ES-I3 (cell line): ENCODE measurements at regions not wholly inside any gene's neighbourhood (a gene's known extent, or its start where the extent isn't known, plus 50 kb on each side); places are given as distances from the start of the nearest gene placed in this dataset.

Experiments
- H3K36me3 ChIP-seq: 2 replicates; pipeline ENCODE4 v1.6.1; 2013; ENCODE audit warnings: mild to moderate bottlenecking, low read length, control low read depth, moderate library complexity; ENCODE audit not compliant: insufficient read depth
- H3K4me1 ChIP-seq: 2 replicates; pipeline ENCODE4 v1.6.1; 2013; ENCODE audit warnings: mild to moderate bottlenecking, control low read depth, low read length; ENCODE audit not compliant: insufficient read depth
- H3K9ac ChIP-seq: 2 replicates; pipeline ENCODE4 v1.6.1; 2013; ENCODE audit warnings: low read depth, mild to moderate bottlenecking, low read length, moderate library complexity
- H3K9me3 ChIP-seq: 2 replicates; pipeline ENCODE4 v1.6.1; 2013; ENCODE audit warnings: mild to moderate bottlenecking, low read length, moderate library complexity; ENCODE audit not compliant: control insufficient read depth, insufficient read depth

- H3K4me1 ChIP-seq = peaks cover 7% of the 10 kb centered on the region; the same call in 1 of the 2 replicates
- H3K9ac ChIP-seq = no peak overlapping the region
- no peaks in the 10 kb centered on the region for H3K9me3 ChIP-seq
These were observed 467.4 kb downstream of the CETN3 start for GRCh38 chr5:89942171-89942570.

GRCh38 chr5:89936576-89936975 is 473.0 kb downstream of the CETN3 start:
- Histone ChIP-seq H3K9me3 (no peaks in the 10 kb centered on the region), H3K36me3 (no peaks in the 10 kb centered on the region), H3K9ac (no peak overlapping the region), H3K4me1 (peaks cover 18% of the 10 kb centered on the region)

More at GRCh38 chr5:89942171-89942570, 467.4 kb downstream of the CETN3 start:
- no peaks in the 10 kb centered on the region for H3K36me3 ChIP-seq

GRCh38 chr5:89934069-89934468 is 475.5 kb downstream of the CETN3 start:
- Histone ChIP-seq H3K9me3 (no peaks in the 10 kb centered on the region), H3K9ac (no peak overlapping the region)

DNA sequence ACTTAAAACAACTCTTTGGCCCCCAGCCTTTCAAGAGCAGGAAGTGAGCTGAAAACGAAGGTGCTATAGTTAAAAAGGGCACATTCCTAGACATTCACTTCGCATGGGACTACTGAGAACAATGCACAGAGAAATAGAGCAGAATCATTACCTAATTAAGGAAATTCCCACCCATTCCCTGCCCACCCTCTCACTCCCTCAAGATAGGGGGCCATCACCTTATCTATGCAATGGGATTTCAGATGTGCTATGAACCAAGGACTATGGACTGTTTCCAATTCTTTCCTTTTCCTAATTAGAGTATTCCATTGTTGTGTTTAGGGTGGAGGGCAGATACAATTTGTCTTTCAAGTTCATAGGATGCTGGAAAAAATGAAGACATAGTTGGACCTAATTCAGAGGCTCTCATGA is 476.8 kb downstream of the CETN3 start:
- H3K36me3 ChIP-seq = no peaks in the 10 kb centered on the region
- H3K9me3 ChIP-seq = no peaks in the 10 kb centered on the region
- peaks cover 33% of the 10 kb centered on the region for H3K4me1 ChIP-seq
- H3K9ac ChIP-seq = no peak overlapping the region

More at GRCh38 chr5:89934069-89934468, 475.5 kb downstream of the CETN3 start:
- H3K36me3 ChIP-seq = no peaks in the 10 kb centered on the region
- peaks cover 33% of the 10 kb centered on the region for H3K4me1 ChIP-seq

DNA sequence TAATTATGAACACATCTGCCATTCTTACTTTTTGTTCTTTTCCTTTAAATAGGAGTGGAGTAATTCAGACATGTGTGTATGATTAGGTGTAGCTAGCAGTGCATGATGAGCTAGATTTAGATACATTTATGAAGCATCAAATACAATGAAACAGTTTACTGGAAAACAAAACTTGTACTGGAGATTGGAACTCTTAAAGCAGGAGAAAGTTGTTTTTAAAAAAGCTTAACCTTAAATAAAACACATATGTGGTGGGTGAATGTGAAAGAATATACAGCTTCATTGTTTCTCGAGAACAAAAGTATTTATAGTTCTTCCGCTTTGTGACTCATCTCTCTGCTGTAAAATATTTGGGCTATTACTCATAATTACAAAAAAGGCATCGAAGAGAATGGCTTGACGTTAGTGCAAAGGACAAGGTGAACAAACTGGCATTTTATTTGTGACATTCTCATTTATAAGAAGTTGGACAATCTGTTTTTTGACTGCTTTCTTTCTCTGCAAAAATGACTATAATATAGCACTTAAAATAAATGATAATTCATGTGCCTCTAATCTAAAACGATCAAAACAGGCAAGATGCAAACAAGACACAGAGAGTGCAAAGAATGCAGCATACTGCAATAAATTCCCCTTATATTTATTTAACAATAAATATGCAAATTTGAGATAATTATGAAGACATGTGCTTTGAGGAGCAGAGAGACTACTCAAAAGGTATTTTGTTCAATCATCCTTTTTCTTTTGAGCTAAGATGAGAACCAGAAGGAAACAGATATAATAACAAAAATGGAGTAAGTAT is 478.8 kb downstream of the CETN3 start:
- Histone ChIP-seq H3K4me1 (peaks cover 33% of the 10 kb centered on the region), H3K36me3 (no peaks in the 10 kb centered on the region), H3K9me3 (no peaks in the 10 kb centered on the region), H3K9ac (no peak overlapping the region)

- no peak overlapping the region for H3K9ac ChIP-seq
- no peaks in the 10 kb centered on the region for H3K9me3 ChIP-seq
- H3K4me1 ChIP-seq = peaks cover 33% of the 10 kb centered on the region
- no peaks in the 10 kb centered on the region for H3K36me3 ChIP-seq
These were observed 479.7 kb downstream of the CETN3 start for GRCh38 chr5:89929834-89930233.

- H3K9me3 ChIP-seq = no peaks in the 10 kb centered on the region
- H3K9ac ChIP-seq = no peak overlapping the region
- H3K36me3 ChIP-seq = no peaks in the 10 kb centered on the region
- peaks cover 33% of the 10 kb centered on the region for H3K4me1 ChIP-seq
These were observed 480.4 kb downstream of the CETN3 start for GRCh38 chr5:89929173-89929572.

- no peaks in the 10 kb centered on the region for H3K36me3 ChIP-seq
- H3K4me1 ChIP-seq = no peaks in the 10 kb centered on the region
- no peak overlapping the region for H3K9ac ChIP-seq
- no peaks in the 10 kb centered on the region for H3K9me3 ChIP-seq
These were observed 487.4 kb downstream of the CETN3 start for GRCh38 chr5:89922161-89922560.

DNA sequence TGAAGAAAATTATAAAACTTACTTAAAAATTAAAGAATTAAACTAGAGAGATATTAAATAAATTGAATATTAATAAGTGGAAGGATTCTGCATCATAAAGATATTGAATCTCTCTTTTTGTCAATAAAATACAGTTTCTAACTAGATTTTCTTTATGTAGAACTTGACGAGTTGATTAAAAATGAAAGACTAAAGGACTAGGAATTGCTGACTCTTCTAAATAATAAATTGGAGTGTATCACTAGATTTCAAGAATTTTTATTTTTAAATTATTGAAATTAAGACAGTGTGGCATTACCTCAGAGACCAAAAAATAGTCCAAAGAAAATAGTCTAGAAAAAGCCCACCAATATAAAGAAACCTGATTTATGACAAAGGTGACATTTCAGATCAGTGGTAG is 492.4 kb downstream of the CETN3 start:
- Histone ChIP-seq H3K36me3 (no peaks in the 10 kb centered on the region), H3K4me1 (no peaks in the 10 kb centered on the region), H3K9ac (no peak overlapping the region), H3K9me3 (no peaks in the 10 kb centered on the region)

GRCh38 chr5:89916131-89916530 is 493.4 kb downstream of the CETN3 start:
- Histone ChIP-seq H3K4me1 (no peaks in the 10 kb centered on the region), H3K9ac (no peak overlapping the region), H3K36me3 (no peaks in the 10 kb centered on the region), H3K9me3 (no peaks in the 10 kb centered on the region)

GRCh38 chr5:89908876-89909275 is 500.7 kb downstream of the CETN3 start:
- no peaks in the 10 kb centered on the region for H3K36me3 ChIP-seq
- no peak overlapping the region for H3K9ac ChIP-seq
- H3K4me1 ChIP-seq = no peaks in the 10 kb centered on the region
- no peaks in the 10 kb centered on the region for H3K9me3 ChIP-seq

DNA sequence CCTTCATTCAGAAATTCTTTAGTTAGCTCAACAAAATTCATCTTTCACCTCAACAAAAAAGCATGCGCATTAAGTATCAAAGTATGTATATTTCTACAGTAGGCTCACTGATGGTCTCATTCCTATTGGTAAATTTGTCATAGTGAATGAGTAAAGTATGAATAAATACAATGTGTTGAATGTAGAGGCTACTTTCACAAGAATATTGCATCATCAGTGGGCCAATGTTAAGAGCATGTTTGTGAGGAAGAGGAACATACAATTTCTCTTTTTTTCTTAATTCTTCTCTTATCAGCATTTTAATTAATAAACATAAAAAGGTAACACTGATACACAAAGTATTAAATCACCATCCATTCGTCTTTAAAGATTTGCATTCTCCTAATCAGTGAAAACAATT is 505.1 kb downstream of the CETN3 start:
- Histone ChIP-seq H3K4me1 (no peaks in the 10 kb centered on the region), H3K36me3 (no peaks in the 10 kb centered on the region), H3K9ac (no peak overlapping the region), H3K9me3 (no peaks in the 10 kb centered on the region; the same call in 1 of the 2 replicates)

GRCh38 chr5:89901983-89902382 is 507.6 kb downstream of the CETN3 start:
- Histone ChIP-seq H3K9me3 (no peaks in the 10 kb centered on the region; the same call in 1 of the 2 replicates), H3K36me3 (no peaks in the 10 kb centered on the region), H3K9ac (no peak overlapping the region), H3K4me1 (no peaks in the 10 kb centered on the region)

DNA sequence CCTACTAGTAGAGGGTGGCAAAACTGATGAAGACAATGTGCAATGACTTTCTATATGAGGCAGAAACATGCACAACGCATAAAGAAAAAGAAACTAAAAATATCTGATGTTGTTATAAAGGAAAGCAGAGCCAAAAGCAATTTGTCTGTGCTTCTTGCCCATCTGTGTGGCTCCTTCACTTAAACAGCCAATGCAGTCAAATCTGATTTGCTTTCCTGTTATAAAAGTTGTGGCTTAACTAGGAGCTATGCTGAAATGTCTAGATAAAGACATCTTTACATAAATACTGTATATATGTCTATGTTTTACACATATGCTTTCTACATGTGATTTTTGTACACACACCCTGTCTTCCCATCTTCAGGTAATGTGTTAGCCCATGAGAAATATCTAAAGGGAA is 508.2 kb downstream of the CETN3 start:
- Histone ChIP-seq H3K4me1 (no peaks in the 10 kb centered on the region), H3K36me3 (no peaks in the 10 kb centered on the region)

GRCh38 chr5:89900346-89900745 is 509.2 kb downstream of the CETN3 start:
- no peak overlapping the region for H3K9ac ChIP-seq
- no peaks in the 10 kb centered on the region for H3K4me1 ChIP-seq

More for the DNA sequence above, 508.2 kb downstream of the CETN3 start:
- Histone ChIP-seq H3K9me3 (no peaks in the 10 kb centered on the region; the same call in 1 of the 2 replicates), H3K9ac (no peak overlapping the region)

More at GRCh38 chr5:89900346-89900745, 509.2 kb downstream of the CETN3 start:
- H3K9me3 ChIP-seq = no peaks in the 10 kb centered on the region; the same call in 1 of the 2 replicates
- H3K36me3 ChIP-seq = no peaks in the 10 kb centered on the region
